GM21381 (cell line): ENCODE measurements at regions not wholly inside any gene's neighbourhood (a gene's known extent, or its start where the extent isn't known, plus 50 kb on each side); places are given as distances from the start of the nearest gene placed in this dataset.

ENCODE experiments used
- ATAC-seq: cut with Tn5 transposase; IDR thresholded peaks from one replicate; pipeline ENCODE4 v1.9.1; 2021; ENCODE audit warnings: mild to moderate bottlenecking, moderate library complexity; ENCODE audit not compliant: unreplicated experiment

GRCh38 chr7:84684836-84685480 is 490.4 kb upstream of the SEMA3A start:
- ATAC-seq: no peak

GRCh38 chr7:84682543-84682942 is 488.0 kb upstream of the SEMA3A start:
- no peak for ATAC-seq

- no peak for ATAC-seq
Measured at GRCh38 chr7:84678841-84679240, 484.3 kb upstream of the SEMA3A start.

- ATAC-seq: no peak
Measured at GRCh38 chr7:84677117-84677732, 482.6 kb upstream of the SEMA3A start.

- ATAC-seq: no peak
Measured at GRCh38 chr7:84675633-84676034, 481.0 kb upstream of the SEMA3A start.

GRCh38 chr7:84674236-84674913 is 479.8 kb upstream of the SEMA3A start:
- no peak for ATAC-seq

- ATAC-seq: no peak
Measured at GRCh38 chr7:84669177-84669732, 474.7 kb upstream of the SEMA3A start.

DNA sequence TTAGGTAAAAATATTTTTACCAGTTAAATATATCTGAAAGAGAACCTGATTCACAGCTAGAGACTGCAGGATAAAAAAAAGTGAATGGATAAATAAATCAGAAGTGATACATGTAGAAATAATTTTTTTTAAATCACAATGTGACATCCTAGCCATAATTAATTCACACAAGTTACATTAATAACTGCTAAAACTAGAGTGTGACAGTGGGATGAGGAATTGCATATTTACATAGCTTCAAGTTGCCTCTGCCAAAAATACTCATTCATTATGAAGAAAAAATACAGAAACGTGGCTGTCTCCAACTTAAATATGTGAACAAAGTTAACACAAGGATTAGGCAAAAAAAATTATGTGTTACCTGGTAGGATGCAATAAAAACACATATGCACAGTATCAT is 473.5 kb upstream of the SEMA3A start:
- ATAC-seq: no peak

- no peak for ATAC-seq
Measured at GRCh38 chr7:84666651-84667050, 472.1 kb upstream of the SEMA3A start.

DNA sequence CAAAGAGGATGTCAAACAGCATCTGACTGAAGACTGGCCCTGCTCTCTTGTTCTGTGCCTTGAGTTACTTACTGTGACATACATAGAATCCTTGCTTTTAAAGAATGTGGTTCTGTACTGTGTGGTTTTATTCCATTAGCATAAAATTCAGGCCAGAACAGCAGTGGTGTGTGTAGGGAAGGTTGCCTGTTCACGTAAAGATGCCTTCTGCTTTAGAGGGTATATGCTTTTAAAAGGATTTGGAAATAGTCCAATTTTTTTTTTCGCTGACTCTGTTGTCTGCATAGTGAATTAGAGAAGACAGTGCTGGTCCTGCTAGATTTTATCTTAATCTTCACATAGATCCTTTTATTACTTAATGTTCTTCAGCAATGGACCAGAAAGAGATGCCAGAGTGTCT is 470.8 kb upstream of the SEMA3A start:
- ATAC-seq: no peak

- no peak for ATAC-seq
Measured at GRCh38 chr7:84664626-84665025, 470.0 kb upstream of the SEMA3A start.

GRCh38 chr7:84663224-84663623 is 468.6 kb upstream of the SEMA3A start:
- ATAC-seq: no peak

GRCh38 chr7:84658286-84658685 is 463.7 kb upstream of the SEMA3A start:
- no peak for ATAC-seq

DNA sequence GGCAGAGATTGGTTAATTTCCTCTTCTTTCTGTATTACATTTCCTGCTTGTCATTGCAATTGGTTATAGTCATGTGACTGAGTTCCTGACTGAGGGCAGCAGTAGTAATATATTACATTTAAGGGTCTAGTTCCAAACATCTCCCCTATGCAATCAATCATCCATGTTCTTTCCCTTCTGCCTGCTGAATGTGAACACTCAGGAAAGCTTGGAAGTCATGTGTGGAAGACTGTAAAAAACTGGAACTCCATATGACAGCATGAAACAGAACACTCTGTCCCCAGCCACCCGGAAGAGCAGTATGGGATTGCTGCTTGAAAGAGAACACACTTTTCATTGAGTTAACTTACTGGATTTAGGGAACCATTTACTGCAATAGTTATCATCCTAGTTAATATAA is 459.7 kb upstream of the SEMA3A start:
- ATAC-seq: no peak

GRCh38 chr7:84651876-84652275 is 457.3 kb upstream of the SEMA3A start:
- no peak for ATAC-seq

DNA sequence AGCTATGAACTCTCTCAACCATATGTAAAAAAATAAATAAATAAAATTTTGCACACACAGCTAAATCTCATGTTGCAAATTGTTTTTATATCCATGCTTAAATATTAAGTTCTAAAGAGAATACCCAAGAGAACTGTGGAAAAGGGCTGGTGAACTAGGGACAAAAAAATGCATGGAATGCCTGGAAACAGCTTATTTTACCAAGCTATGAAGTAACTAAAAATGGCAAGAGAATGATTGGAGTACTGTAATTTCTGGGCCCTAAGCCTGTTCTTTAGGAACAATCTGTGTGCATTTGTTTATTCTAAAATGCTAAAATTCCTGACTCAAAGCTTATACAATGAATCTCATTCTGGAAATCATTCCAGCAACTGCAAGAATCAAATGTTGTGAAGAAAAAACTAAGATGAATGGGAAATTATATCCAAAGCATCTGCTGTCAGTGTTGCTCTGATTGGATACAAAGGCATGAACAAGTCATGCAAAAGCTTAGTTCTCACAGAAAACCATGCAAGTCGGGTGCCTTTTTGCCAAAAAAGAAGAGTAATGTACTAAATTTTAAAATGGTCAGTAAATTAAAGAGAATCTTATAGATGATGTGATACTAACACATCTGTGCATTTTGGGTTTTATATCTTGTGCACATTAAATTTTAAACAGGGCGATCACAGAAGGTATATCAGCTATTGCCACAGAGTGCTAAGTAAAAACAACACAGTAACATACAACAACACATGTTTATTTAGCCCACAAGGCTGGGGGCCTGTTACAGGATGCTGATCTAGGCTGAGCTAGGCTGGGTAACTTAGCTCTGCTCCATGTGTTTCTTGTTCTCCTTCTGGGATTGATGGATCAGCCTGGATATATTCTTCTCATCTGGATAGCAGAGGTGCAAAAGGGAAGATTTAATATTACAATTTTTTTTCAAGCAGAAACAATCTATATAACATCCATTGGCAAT is 453.5 kb upstream of the SEMA3A start:
- ATAC-seq: no peak

DNA sequence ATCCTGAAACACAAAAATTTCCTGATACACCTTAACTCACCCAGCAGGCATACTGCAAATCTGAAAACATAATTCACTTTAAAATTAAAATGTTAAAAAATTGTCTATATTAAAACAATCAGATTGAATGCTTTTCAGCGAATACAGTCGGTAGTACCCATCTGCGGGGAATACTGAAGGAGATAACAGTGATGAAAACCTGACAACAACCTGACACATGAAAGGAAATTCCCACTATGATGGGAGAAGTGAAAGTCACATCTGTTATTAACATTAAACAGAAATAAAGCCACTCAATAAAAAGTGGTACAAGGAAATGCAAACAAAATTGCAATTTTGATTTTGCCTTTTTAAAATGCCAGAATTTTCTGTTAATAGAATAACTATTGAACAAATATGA is 448.0 kb upstream of the SEMA3A start:
- no peak for ATAC-seq

GRCh38 chr7:84640637-84641036 is 446.0 kb upstream of the SEMA3A start:
- ATAC-seq: no peak

DNA sequence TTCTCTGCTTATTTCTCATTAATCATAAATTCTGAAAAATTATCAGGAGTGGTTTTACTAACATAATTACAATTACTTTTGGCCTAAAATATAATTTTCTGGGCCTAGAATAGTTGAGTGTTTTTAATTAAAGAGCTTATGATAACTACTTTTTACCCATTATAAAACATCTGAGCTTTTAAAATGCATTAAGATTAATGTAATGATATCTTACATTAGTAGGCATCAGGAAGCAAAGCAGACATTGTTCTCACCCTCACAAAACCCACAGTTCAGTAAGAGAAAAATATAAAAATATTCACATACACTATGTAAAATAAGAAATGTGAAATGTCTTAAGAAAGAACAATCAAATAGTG is 443.7 kb upstream of the SEMA3A start:
- no peak for ATAC-seq

GRCh38 chr7:84637568-84638338 is 443.2 kb upstream of the SEMA3A start:
- ATAC-seq: no peak
